IMR-90 (cell line): ENCODE measurements at regions not wholly inside any gene's neighbourhood (a gene's known extent, or its start where the extent isn't known, plus 50 kb on each side); places are given as distances from the start of the nearest gene placed in this dataset.

Experiments used
- ATAC-seq: fragments of 200-7000 bp; cut with Tn5 transposase; 2 replicates; pipeline ENCODE4 v1.9.1; 2020; ENCODE audit warnings: low read depth, mild to moderate bottlenecking, moderate library complexity
- BruUV-seq: library from RNA; stranded (reverse); fragments of 400-500 nt; replicated peaks from 2 replicates; lab custom pipeline; 2021; lab: Mats Ljungman, UMichigan
- CTCF ChIA-PET: fragments of 300-600 bp; formaldehyde crosslinking; extraction: SDS; loops from one replicate; lab custom pipeline; 2021; ENCODE audit warnings: antibody characterized with exemption; lab: Yijun Ruan, JAX
- POLR2A ChIA-PET: fragments of 300-600 bp; sonication (Branson Sonifier 250); formaldehyde crosslinking; loops from one replicate; lab custom pipeline; 2022; ENCODE audit warnings: antibody characterized with exemption; ENCODE audit not compliant: unreplicated experiment; lab: Charles Lee
- DNase-seq: peaks from one replicate; pipeline ENCODE4 v3.0.0; 2013
- H2AFZ ChIP-seq: replicated peaks from 2 replicates; pipeline ENCODE3; 2013; ENCODE audit warnings: low read length, mild to moderate bottlenecking; ENCODE audit not compliant: poor library complexity
- H2AK5ac ChIP-seq: 2 replicates; pipeline ENCODE4 v1.6.1; 2013; ENCODE audit warnings: low read depth, low read length, inconsistent platforms
- H2AK9ac ChIP-seq: replicated peaks from 2 replicates; pipeline ENCODE3; 2013; ENCODE audit warnings: mild to moderate bottlenecking, low read depth, low read length, moderate library complexity; ENCODE audit not compliant: poor library complexity
- H2BK120ac ChIP-seq: 2 replicates; pipeline ENCODE4 v1.6.1; 2013; ENCODE audit warnings: low read depth, low read length, inconsistent platforms
- H2BK15ac ChIP-seq: 3 replicates; pipeline ENCODE4 v1.6.1; 2013; ENCODE audit warnings: low read depth, low read length, inconsistent platforms
- H2BK20ac ChIP-seq: 2 replicates; pipeline ENCODE4 v1.6.1; 2013; ENCODE audit warnings: low read depth, mild to moderate bottlenecking, inconsistent platforms, low read length, moderate library complexity
- H2BK5ac ChIP-seq: 2 replicates; pipeline ENCODE4 v1.6.1; 2013; ENCODE audit warnings: mild to moderate bottlenecking, low read depth, low read length, inconsistent platforms; ENCODE audit not compliant: poor library complexity, severe bottlenecking
- H3K14ac ChIP-seq: replicated peaks from 2 replicates; pipeline ENCODE4 v1.6.1; 2013; ENCODE audit warnings: low read depth, low read length, inconsistent platforms
- H3K18ac ChIP-seq: 2 replicates; pipeline ENCODE4 v1.6.1; 2013; ENCODE audit warnings: low read depth, low read length, control low read depth
- H3K23ac ChIP-seq: 2 replicates; pipeline ENCODE4 v1.6.1; 2013; ENCODE audit warnings: low read depth, low read length, inconsistent platforms
- H3K27ac ChIP-seq: 2 replicates; pipeline ENCODE4 v1.5.1; 2013; ENCODE audit warnings: mild to moderate bottlenecking, control low read depth, low read length; ENCODE audit not compliant: insufficient read depth
- H3K27me3 ChIP-seq: 2 replicates; pipeline ENCODE4 v1.6.1; 2013; ENCODE audit warnings: low read length; ENCODE audit not compliant: control insufficient read depth, insufficient read depth
- H3K36me3 ChIP-seq: 2 replicates; pipeline ENCODE4 v1.6.1; 2013; ENCODE audit warnings: low read length, mixed read lengths; ENCODE audit not compliant: control insufficient read depth, insufficient read depth
- H3K4ac ChIP-seq: 2 replicates; pipeline ENCODE4 v1.6.1; 2013; ENCODE audit warnings: low read depth, low read length, inconsistent platforms
- H3K4me1 ChIP-seq: 2 replicates; pipeline ENCODE4 v1.6.1; 2013; ENCODE audit warnings: low read length, mixed read lengths; ENCODE audit not compliant: control insufficient read depth, insufficient read depth
- H3K4me2 ChIP-seq: 2 replicates; pipeline ENCODE4 v1.6.1; 2013; ENCODE audit warnings: low read depth, mild to moderate bottlenecking, control low read depth, low read length, moderate library complexity
- H3K4me3 ChIP-seq: 2 replicates; pipeline ENCODE4 v1.5.1; 2013; ENCODE audit warnings: low read depth, mild to moderate bottlenecking, control low read depth, low read length, moderate library complexity; ENCODE audit not compliant: insufficient read depth
- H3K56ac ChIP-seq: 2 replicates; pipeline ENCODE4 v1.6.1; 2013; ENCODE audit warnings: low read length, inconsistent platforms; ENCODE audit not compliant: insufficient read depth; ENCODE audit errors: extremely low read depth
- H3K79me1 ChIP-seq, 2 experiments: 2 replicates each; pipeline ENCODE4 v1.6.1; 2013; ENCODE audit warnings: low read length in 2 of 2, inconsistent platforms in 1 of 2, low read depth in 1 of 2
- H3K9ac ChIP-seq: 2 replicates; pipeline ENCODE4 v1.6.1; 2013; ENCODE audit warnings: low read depth, low read length, control low read depth
- H3K9me1 ChIP-seq: 2 replicates; pipeline ENCODE4 v1.6.1; 2013; ENCODE audit warnings: low read length, inconsistent platforms; ENCODE audit not compliant: insufficient read depth
- H3K9me3 ChIP-seq: 2 replicates; pipeline ENCODE4 v1.6.1; 2013; ENCODE audit warnings: low read length; ENCODE audit not compliant: control insufficient read depth, insufficient read depth
- H4K20me1 ChIP-seq: 2 replicates; pipeline ENCODE4 v1.6.1; 2013; ENCODE audit warnings: low read length, inconsistent platforms; ENCODE audit not compliant: insufficient read depth
- H4K5ac ChIP-seq: 2 replicates; pipeline ENCODE4 v1.6.1; 2013; ENCODE audit warnings: mild to moderate bottlenecking, low read depth, low read length, control low read depth
- H4K8ac ChIP-seq, 2 experiments: 2 replicates each; pipeline ENCODE4 v1.6.1; 2013; ENCODE audit warnings: low read depth in 2 of 2, low read length in 2 of 2, control low read depth in 1 of 2, inconsistent platforms in 1 of 2
- H4K91ac ChIP-seq: 2 replicates; pipeline ENCODE4 v1.6.1; 2013; ENCODE audit warnings: low read depth, low read length, inconsistent platforms; ENCODE audit not compliant: insufficient read depth
- BHLHE40 ChIP-seq: fragments of 150-350 bp; IDR thresholded peaks from 2 replicates; pipeline ENCODE4 v1.6.1; 2016; ENCODE audit warnings: mild to moderate bottlenecking, low read depth, low read length
- CEBPB ChIP-seq: IDR thresholded peaks from 2 replicates; pipeline ENCODE4 v1.6.1; 2012; ENCODE audit warnings: low read depth, low read length, improper control_type of control experiment
- CHD1 ChIP-seq: IDR thresholded peaks from 2 replicates; pipeline ENCODE4 v1.6.1; 2012; ENCODE audit warnings: low read depth, low read length, improper control_type of control experiment
- FOS ChIP-seq: fragments of 150-350 bp; IDR thresholded peaks from 2 replicates; pipeline ENCODE4 v1.6.1; 2016; ENCODE audit warnings: low read depth, low read length
- WGBS, 2 experiments: methylation state at CpG; one replicate each; pipeline versions ENCODE4 v1.1.5 to v1.1.7; 2013; ENCODE audit warnings: missing lambda C conversion rate in 2 of 2; ENCODE audit not compliant: insufficient read length in 1 of 2; ENCODE audit errors: extremely low coverage in 2 of 2; 5-methylcytosine and 5-hydroxymethylcytosine counted together
- dilution Hi-C: fragments of 300-500 bp; cut with HindIII; formaldehyde crosslinking; loops from one replicate; pipeline ENCODE4 v1.14.3; 2018; ENCODE audit warnings: low sequenced_read_pairs; ENCODE audit not compliant: unreplicated experiment
- in situ Hi-C: fragments of 300-500 bp; cut with MboI; formaldehyde crosslinking; loops from 3 replicates; pipeline ENCODE4 v1.14.3; 2019; ENCODE audit warnings: low sequenced_read_pairs, inconsistent platforms, mixed read lengths
- intact Hi-C: fragments of 100-400 bp; cut with micrococcal nuclease; formaldehyde crosslinking; loops from 2 replicates; pipeline ENCODE4 v1.10.0; 2022
- TF ChIP-seq, protein P1 (sequence below): conservative IDR thresholded peaks from 2 replicates; pipeline ENCODE4 v1.5.1; 2012; ENCODE audit warnings: mild to moderate bottlenecking, low read depth, low read length, improper control_type of control experiment

DNA sequence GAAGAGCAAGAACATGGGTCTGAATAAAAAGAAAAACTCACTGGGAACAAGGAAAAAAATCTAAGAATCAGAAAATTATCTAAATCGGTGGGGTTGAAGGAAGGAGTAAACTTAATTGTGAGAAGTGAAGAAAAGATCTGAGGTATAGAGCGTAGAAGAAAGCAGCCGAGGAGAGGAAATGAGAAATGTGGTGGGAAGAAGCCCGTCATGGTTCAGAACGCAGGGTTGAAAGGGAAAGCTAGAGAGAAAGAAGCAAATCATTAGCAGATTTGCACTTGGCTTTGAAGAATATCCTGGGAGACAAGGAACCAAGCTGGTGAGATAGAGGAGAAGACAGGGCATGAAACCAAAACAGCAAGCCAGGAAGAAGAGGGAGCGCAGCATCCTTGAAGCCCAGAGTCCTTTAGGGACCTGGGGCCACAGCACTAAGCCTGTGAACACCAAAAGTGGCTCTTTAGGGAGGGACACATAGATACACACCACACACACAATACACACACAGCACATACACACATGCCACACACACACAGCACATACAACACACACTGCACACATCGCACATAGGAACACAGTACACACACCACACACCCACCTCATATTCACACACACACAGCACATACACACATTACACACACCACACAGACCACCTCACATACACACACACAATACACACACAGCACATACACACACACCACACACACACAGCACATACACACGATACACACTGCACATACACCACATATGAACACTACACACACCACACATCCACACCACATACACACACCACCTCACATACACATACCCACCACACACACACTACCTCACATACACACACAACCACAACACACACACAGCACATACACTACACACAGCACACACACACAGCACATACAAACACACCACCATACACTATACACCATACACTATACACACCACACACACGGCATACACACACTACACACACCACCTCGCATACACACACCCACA, 274.6 kb downstream of the ETAA1 start:
- Histone ChIP-seq H4K20me1 (no peaks in the 10 kb centered on the region), H2BK20ac (no peak overlapping the region), H3K79me1 (peaks cover 0 to 4% of the 10 kb centered on the region in 2 experiments; a peak in 1 of 4 replicates), H4K5ac (no peak overlapping the region), H3K9me3 (no peaks in the 10 kb centered on the region), H3K4me2 (no peak overlapping the region), H3K18ac (no peak overlapping the region), H3K4ac (no peak overlapping the region), H2BK5ac (peak overlapping the region; percentile 68), H2AK5ac (peak overlapping the region; percentile 63; the same call in 1 of the 2 replicates), H3K4me3 (no peak overlapping the region), H2AFZ (peak overlapping the region; percentile 46), H3K4me1 (peaks cover 3% of the 10 kb centered on the region), H4K91ac (no peak overlapping the region), H2AK9ac (no peak overlapping the region), H3K14ac (peak overlapping the region; percentile 60; the same call in 1 of the 2 replicates), H3K9me1 (peaks cover 19% of the 10 kb centered on the region), H4K8ac (no peak overlapping the region), H2BK15ac (no peak overlapping the region), H2BK120ac (no peak overlapping the region), H3K56ac (no peak overlapping the region), H3K9ac (no peak overlapping the region), H3K27ac (no peak overlapping the region), H3K23ac (no peak overlapping the region), H3K36me3 (no peaks in the 10 kb centered on the region), H3K27me3 (no peaks in the 10 kb centered on the region)
- TF ChIP-seq, protein P1, sequence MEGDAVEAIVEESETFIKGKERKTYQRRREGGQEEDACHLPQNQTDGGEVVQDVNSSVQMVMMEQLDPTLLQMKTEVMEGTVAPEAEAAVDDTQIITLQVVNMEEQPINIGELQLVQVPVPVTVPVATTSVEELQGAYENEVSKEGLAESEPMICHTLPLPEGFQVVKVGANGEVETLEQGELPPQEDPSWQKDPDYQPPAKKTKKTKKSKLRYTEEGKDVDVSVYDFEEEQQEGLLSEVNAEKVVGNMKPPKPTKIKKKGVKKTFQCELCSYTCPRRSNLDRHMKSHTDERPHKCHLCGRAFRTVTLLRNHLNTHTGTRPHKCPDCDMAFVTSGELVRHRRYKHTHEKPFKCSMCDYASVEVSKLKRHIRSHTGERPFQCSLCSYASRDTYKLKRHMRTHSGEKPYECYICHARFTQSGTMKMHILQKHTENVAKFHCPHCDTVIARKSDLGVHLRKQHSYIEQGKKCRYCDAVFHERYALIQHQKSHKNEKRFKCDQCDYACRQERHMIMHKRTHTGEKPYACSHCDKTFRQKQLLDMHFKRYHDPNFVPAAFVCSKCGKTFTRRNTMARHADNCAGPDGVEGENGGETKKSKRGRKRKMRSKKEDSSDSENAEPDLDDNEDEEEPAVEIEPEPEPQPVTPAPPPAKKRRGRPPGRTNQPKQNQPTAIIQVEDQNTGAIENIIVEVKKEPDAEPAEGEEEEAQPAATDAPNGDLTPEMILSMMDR, result no peak
- TF ChIP-seq CEBPB (no peak), BHLHE40 (no peak), CHD1 (no peak), FOS (no peak)
- dilution Hi-C loops, result no loop called here
- no peak for DNase-seq
- no TSS peak for BruUV-seq
- ChIA-PET CTCF (no interaction called here), POLR2A (no interaction called here)
- WGBS, 2 experiments, result 87% methylated on average over 9 of the region's 10 CpGs; no CpG with 5 or more reads in 1 of the 2 experiments
- in situ Hi-C loops, result no loop called here
- intact Hi-C loops, result no loop called here
- ATAC-seq, result no peak
